Prostate gland (tissue), 2 donors: ENCODE measurements at regions not wholly inside any gene's neighbourhood (a gene's known extent, or its start where the extent isn't known, plus 50 kb on each side); places are given as distances from the start of the nearest gene placed in this dataset.

Source experiments
- DNase-seq: peaks from one replicate; pipeline ENCODE4 v3.0.0-alpha.2; 2019; ENCODE audit warnings: low spot score
- H3K27ac ChIP-seq, 2 donors: fragments of 200-600 bp; sonication (generic); 2 replicates each; pipeline ENCODE4 v1.5.1; 2017 to 2019
- H3K27me3 ChIP-seq: fragments of 200-600 bp; sonication (generic); replicated peaks from 2 replicates; pipeline ENCODE4 v1.5.1; 2019; ENCODE audit not compliant: insufficient read depth
- H3K36me3 ChIP-seq, 2 donors: fragments of 200-600 bp; sonication (generic); 1 replicate in 1 of 2; 2 replicates in 1 of 2; pipeline versions ENCODE4 v1.5.1 to v1.8.1; 2017 to 2019
- H3K4me1 ChIP-seq: fragments of 200-600 bp; sonication (generic); replicated peaks from 2 replicates; pipeline ENCODE4 v1.5.1; 2019
- H3K4me3 ChIP-seq, 2 donors: fragments of 200-600 bp; sonication (generic); 2 replicates each; pipeline ENCODE4 v1.5.1; 2017 to 2019
- H3K9me3 ChIP-seq: fragments of 200-600 bp; sonication (generic); 2 replicates; pipeline ENCODE4 v1.5.1; 2017
- POLR2A ChIP-seq: fragments of 450-650 bp; IDR thresholded peaks from one replicate; pipeline ENCODE4 v1.6.1; 2016; ENCODE audit warnings: antibody characterized with exemption, mild to moderate bottlenecking
- POLR2AphosphoS5 ChIP-seq: sonication (generic); formaldehyde crosslinking; IDR thresholded peaks from one replicate; pipeline ENCODE4 v1.6.1; 2017; ENCODE audit warnings: antibody characterized with exemption
- WGBS: methylation state at CpG from one replicate; pipeline ENCODE4 v1.1.5; 2018; 5-methylcytosine and 5-hydroxymethylcytosine counted together
- intact Hi-C: fragments of 100-400 bp; cut with DNase I; formaldehyde crosslinking; loops from one replicate; pipeline ENCODE4 v1.14.2; 2022
- TF ChIP-seq, protein P1 (sequence below), 4 experiments: fragments of 200-600 bp in 2 of 4; fragments of 450-650 bp in 2 of 4; sonication (generic) in 2 of 4; IDR thresholded peaks; 1 replicate in 3 of 4; 2 replicates in 1 of 4; pipeline ENCODE4 v1.5.1; 2016 to 2019; ENCODE audit warnings: antibody characterized with exemption in 4 of 4, mild to moderate bottlenecking in 2 of 4, moderate library complexity in 2 of 4

DNA sequence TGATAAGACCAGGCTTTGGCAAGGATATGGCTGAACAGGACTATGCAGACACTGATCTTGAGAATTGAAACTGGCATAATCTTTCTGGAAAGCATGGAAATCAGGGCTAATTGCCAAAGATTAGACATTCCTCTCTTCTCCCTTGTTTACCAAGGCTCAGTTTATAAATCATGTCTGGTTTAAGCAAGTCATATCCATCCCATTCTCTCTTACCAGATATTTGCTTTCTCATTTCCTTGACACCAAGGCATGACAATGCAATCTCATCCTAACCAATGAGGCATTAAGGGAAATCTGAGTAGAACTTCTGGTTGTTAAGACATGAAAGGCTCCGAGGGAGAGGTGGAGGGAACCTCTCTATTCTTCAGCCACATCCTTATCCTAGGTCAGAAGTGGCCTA, 110.3 kb upstream of the CEP85L start:
- H3K9me3 ChIP-seq = no peaks in the 10 kb centered on the region
- H3K27ac ChIP-seq = no peak overlapping the region
- H3K36me3 ChIP-seq = no peaks in the 10 kb centered on the region
- H3K4me3 ChIP-seq = no peak overlapping the region
- no peaks in the 10 kb centered on the region for H3K27me3 ChIP-seq
- intact Hi-C loops = no loop called here
- no peak for DNase-seq
- 73% methylated on average over 1 of the region's 1 CpG for WGBS
- TF ChIP-seq, protein P1, sequence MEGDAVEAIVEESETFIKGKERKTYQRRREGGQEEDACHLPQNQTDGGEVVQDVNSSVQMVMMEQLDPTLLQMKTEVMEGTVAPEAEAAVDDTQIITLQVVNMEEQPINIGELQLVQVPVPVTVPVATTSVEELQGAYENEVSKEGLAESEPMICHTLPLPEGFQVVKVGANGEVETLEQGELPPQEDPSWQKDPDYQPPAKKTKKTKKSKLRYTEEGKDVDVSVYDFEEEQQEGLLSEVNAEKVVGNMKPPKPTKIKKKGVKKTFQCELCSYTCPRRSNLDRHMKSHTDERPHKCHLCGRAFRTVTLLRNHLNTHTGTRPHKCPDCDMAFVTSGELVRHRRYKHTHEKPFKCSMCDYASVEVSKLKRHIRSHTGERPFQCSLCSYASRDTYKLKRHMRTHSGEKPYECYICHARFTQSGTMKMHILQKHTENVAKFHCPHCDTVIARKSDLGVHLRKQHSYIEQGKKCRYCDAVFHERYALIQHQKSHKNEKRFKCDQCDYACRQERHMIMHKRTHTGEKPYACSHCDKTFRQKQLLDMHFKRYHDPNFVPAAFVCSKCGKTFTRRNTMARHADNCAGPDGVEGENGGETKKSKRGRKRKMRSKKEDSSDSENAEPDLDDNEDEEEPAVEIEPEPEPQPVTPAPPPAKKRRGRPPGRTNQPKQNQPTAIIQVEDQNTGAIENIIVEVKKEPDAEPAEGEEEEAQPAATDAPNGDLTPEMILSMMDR (IDR thresholded peaks at IDR 0.05) = no peak
- H3K4me1 ChIP-seq = no peaks in the 10 kb centered on the region

DNA sequence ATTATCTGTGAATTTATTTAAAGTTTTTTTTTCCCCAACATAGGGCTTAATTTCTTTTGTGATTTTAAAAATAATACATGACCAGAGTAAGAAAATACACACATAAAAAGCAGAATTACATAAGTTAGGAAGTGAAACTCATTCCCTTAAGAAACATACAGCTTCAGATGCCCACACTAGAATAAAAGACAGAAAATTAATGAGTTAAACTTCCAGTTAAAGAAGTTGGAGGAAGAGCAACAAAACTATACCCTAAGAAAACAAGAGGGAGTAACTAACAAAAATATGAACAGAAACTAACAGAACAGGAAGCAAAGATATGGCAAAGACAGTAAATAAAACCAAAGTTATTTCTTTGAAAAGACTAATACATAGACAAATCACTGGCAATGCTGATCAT, 107.6 kb upstream of the CEP85L start:
- Histone ChIP-seq H3K27me3 (no peaks in the 10 kb centered on the region), H3K9me3 (no peaks in the 10 kb centered on the region), H3K4me1 (no peaks in the 10 kb centered on the region), H3K36me3 (no peaks in the 10 kb centered on the region), H3K27ac (no peak overlapping the region), H3K4me3 (no peak overlapping the region)
- TF ChIP-seq POLR2AphosphoS5 (no peak), POLR2A (no peak)
- TF ChIP-seq, protein P1 (IDR thresholded peaks at IDR 0.05) = no peak
- DNase-seq = no peak
- intact Hi-C loops = no loop called here

DNA sequence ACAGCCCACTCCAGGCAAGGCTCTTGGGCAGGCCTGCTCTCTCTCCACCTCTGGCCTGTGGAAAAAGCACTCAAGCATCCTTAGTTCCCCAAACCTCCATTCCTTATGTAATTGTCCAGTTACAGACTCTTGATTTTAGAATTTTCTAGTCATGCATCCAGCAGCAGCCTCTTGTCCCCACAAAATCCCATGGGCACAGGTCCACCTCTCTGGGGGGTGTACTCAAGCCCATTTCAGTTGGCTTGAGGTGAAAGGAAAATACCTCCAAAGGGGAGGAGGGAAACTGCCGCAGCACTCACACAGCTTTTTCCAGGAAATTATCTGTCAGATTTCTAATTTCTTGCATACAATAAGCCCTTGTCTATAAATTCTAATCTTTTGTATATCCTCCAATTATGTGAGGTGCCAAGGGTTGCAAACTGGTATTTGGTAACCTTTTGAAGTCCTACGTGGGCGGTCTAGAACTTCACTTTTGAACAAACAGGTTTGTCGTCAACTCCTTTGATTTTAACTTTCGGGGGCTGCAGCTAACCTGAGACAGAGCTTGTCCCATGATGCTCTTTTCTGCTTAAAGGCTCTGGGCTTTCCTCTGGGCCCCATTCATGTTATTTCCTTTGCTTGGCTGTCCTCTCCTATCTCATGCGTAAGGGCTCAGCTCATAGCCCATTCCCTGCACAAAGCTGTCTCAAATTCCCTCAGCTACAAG, 104.7 kb upstream of the CEP85L start:
- intact Hi-C loops = no loop called here
- no peaks in the 10 kb centered on the region for H3K36me3 ChIP-seq
- H3K9me3 ChIP-seq = no peaks in the 10 kb centered on the region
- H3K27me3 ChIP-seq = no peaks in the 10 kb centered on the region
- H3K27ac ChIP-seq = no peak overlapping the region
- TF ChIP-seq POLR2AphosphoS5 (no peak), POLR2A (no peak)
- TF ChIP-seq, protein P1 (IDR thresholded peaks at IDR 0.05) = no peak
- no peak overlapping the region for H3K4me3 ChIP-seq
- H3K4me1 ChIP-seq = no peaks in the 10 kb centered on the region
- 45% methylated on average over 6 of the region's 6 CpGs for WGBS
- no peak for DNase-seq

DNA sequence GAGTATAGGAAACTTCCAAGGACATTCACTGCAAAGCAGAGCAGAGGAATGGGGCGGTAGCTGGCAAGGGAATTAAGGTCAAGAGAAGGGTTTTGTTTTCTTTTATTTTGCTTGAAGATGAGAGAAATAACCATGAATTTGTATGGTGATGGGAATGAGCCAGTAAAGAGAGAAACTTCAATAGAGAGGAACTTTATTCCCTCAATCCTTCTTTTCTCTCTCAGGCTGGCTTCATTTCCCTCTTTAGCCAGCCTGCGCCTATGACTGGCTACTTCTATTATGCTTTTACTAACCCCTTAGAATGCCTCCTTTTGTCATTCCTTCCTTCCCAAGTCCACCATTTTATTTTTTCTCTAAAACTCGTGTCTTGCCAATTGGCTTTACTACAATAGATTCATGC, 101.4 kb upstream of the CEP85L start:
- Histone ChIP-seq H3K27me3 (no peaks in the 10 kb centered on the region), H3K4me3 (no peak overlapping the region), H3K9me3 (no peaks in the 10 kb centered on the region), H3K4me1 (no peaks in the 10 kb centered on the region), H3K27ac (no peak overlapping the region), H3K36me3 (no peaks in the 10 kb centered on the region)
- 91% methylated on average over 3 of the region's 3 CpGs for WGBS
- no peak for DNase-seq
- intact Hi-C loops = no loop called here
- no peak for TF ChIP-seq POLR2AphosphoS5
- TF ChIP-seq, protein P1 (IDR thresholded peaks at IDR 0.05) = no peak
- no peak for TF ChIP-seq POLR2A

DNA sequence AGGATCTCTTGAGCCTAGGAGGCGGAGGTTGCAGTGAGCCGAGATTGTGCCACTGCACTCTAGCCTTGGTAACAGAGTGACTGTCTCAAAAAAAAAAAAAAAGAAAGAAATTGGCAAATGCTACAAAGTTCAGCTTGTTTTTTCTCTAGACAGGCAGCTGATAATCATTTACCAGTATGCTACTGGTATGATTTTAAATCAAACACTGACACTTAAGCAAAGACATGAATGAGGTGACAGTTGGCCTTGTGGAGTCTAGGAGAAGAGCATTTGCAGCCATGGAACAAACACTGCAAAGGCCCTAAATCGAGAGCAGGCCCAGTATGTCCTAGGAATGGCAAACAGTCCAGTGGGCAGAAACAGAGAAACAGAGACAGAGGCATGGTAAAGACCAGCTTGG, 99.7 kb upstream of the CEP85L start:
- Histone ChIP-seq H3K36me3 (no peaks in the 10 kb centered on the region), H3K4me1 (no peaks in the 10 kb centered on the region), H3K27me3 (no peaks in the 10 kb centered on the region), H3K27ac (no peak overlapping the region), H3K9me3 (no peaks in the 10 kb centered on the region), H3K4me3 (no peak overlapping the region)
- no peak for DNase-seq
- TF ChIP-seq POLR2A (no peak), POLR2AphosphoS5 (no peak)
- TF ChIP-seq, protein P1 (IDR thresholded peaks at IDR 0.05) = no peak
- 94% methylated on average over 3 of the region's 3 CpGs for WGBS
- intact Hi-C loops = no loop called here
